ENCODE measurements at regions not wholly inside any gene's neighbourhood (a gene's known extent, or its start where the extent isn't known, plus 50 kb on each side); places are given as distances from the start of the nearest gene placed in this dataset.

DNA sequence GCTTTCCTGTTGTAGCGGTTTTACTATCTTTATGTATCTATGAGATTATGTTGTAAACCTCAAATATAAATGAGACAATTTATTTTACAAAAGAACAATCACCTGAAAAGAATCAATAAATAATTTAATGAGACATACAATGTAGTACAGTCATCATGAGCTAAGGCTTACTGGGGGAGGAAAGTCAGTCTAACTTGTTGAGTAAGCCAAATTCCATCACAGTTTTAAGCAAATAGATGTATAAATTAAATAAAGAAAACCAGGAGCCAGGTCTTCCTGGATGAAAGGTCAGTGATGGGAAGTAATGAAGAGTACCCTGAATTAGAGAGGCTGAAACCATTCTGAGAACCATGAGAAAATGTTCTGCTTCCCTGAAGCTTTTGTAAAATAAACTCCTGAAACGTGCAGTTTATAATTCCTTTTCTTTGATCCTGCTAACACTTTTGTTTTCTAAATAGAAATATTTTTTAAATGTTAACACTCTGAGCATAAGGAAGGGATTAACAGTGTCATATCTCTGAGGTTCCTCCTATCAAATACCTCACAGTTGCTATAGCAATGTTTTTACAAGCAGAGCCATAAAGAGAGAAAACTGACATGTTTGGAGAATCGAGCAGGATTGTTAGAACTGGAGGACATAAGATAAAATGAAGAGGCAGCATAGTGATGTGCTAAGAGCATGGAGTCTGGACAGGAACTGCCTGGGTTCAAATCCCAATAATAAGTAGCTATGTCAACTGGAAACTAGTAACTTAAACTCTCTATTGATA, 444.9 kb upstream of the FOXG1 start:
- H3K4me2 ChIP-seq (ENCODE audit: low read length): no peak overlapping the region
- H3K79me2 ChIP-seq (ENCODE audit: control insufficient read depth, low read length): no peaks in the 10 kb centered on the region
- H4K20me1 ChIP-seq (ENCODE audit: control insufficient read depth, insufficient read depth, low read depth, low read length): no peaks in the 10 kb centered on the region
- TF ChIP-seq EZH2phosphoT487 (IDR thresholded peaks at IDR 0.05; ENCODE audit: borderline replicate concordance, low read length): no peak
- no peak for TF ChIP-seq CTCF (IDR thresholded peaks at IDR 0.05; ENCODE audit: low read depth, low read length, poor library complexity, severe bottlenecking)
- H3K9me3 ChIP-seq (ENCODE audit: control insufficient read depth, insufficient read depth, low read length): no peaks in the 10 kb centered on the region
- no peaks in the 10 kb centered on the region for H3K4me1 ChIP-seq (ENCODE audit: control insufficient read depth, low read length)
- H3F3A ChIP-seq (ENCODE audit: control insufficient read depth, insufficient read depth): no peaks in the 10 kb centered on the region
- no peaks in the 10 kb centered on the region for H3K27me3 ChIP-seq (ENCODE audit: control insufficient read depth, low read length)
- H3K4me3 ChIP-seq (ENCODE audit: low read length): no peak overlapping the region
- no peak overlapping the region for H3K27ac ChIP-seq (ENCODE audit: low read depth, low read length)
- no peaks in the 10 kb centered on the region for H3K9me2 ChIP-seq (replicated peaks; ENCODE audit: control insufficient read depth, low read length)
- H3K36me3 ChIP-seq (ENCODE audit: control insufficient read depth, low read length): no peaks in the 10 kb centered on the region

DNA sequence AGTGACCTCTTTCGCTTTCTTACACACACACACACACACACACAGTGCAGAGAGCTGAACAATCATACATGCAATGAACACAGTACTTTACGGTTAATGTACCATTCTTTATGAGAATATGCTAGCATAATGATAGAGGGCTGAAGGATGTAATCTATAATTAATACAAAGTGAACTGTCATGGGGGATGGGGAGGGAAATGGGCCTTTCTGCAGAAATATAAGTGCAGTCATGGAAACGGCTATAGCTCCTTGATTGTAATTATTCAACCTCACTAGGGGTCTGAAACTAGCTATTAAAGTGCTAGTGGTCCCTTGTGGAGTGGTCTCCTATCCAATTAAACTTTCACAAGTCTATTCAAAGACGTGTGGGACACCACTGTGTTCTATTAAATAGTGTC, 443.2 kb upstream of the FOXG1 start:
- Histone ChIP-seq H3K79me2 (ENCODE audit: control insufficient read depth, low read length) (no peaks in the 10 kb centered on the region), H3K4me2 (ENCODE audit: low read length) (no peak overlapping the region), H4K20me1 (ENCODE audit: control insufficient read depth, insufficient read depth, low read depth, low read length) (no peaks in the 10 kb centered on the region), H3K4me1 (ENCODE audit: control insufficient read depth, low read length) (no peaks in the 10 kb centered on the region), H3K27me3 (ENCODE audit: control insufficient read depth, low read length) (no peaks in the 10 kb centered on the region), H3K4me3 (ENCODE audit: low read length) (no peak overlapping the region), H3K9me2 (replicated peaks; ENCODE audit: control insufficient read depth, low read length) (no peaks in the 10 kb centered on the region), H3K27ac (ENCODE audit: low read depth, low read length) (no peak overlapping the region), H3F3A (ENCODE audit: control insufficient read depth, insufficient read depth) (no peaks in the 10 kb centered on the region), H3K9me3 (ENCODE audit: control insufficient read depth, insufficient read depth, low read length) (no peaks in the 10 kb centered on the region), H3K36me3 (ENCODE audit: control insufficient read depth, low read length) (no peaks in the 10 kb centered on the region)
- TF ChIP-seq EZH2phosphoT487 (IDR thresholded peaks at IDR 0.05; ENCODE audit: borderline replicate concordance, low read length): no peak
- TF ChIP-seq CTCF (IDR thresholded peaks at IDR 0.05; ENCODE audit: low read depth, low read length, poor library complexity, severe bottlenecking): no peak

DNA sequence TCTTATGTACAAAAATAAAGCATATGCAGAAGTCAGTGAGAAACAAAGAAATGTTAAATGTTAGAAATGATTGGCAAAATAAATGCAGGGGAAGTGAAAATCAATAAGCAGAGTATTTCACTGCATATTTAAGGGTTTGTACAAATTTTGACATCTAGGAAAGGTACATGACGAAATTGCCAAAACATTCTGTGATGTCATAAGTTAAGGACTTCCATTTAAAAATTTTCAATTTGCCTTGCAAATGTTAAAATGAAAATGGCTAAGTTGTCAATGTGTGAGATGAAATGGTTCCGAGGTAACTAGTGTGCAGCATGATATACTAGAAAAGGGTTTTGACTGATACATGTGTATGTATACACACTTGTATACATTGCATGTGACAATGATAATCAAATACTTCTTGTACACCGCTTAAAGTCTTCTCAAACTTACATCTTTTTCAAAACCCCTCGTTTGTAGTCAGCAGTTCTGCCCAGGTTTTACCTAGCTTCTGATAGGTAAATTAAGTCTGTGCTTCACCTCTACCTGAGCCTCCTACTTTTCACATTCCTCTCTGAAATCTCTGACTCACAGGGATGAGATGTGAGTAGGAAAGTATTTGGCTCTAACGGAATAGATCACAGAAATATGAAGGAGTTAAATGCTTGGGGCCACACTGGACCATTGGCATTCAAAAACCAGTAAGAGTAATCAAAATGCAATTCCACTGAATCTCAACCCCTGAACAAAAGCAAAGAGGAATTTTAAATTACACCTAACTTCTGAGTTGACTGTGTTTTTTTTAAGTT, 442.4 kb upstream of the FOXG1 start:
- Histone ChIP-seq H3F3A (ENCODE audit: control insufficient read depth, insufficient read depth) (no peaks in the 10 kb centered on the region), H3K27ac (ENCODE audit: low read depth, low read length) (no peak overlapping the region), H3K36me3 (ENCODE audit: control insufficient read depth, low read length) (no peaks in the 10 kb centered on the region), H3K27me3 (ENCODE audit: control insufficient read depth, low read length) (no peaks in the 10 kb centered on the region), H3K4me2 (ENCODE audit: low read length) (no peak overlapping the region), H3K4me3 (ENCODE audit: low read length) (no peak overlapping the region), H3K79me2 (ENCODE audit: control insufficient read depth, low read length) (no peaks in the 10 kb centered on the region), H3K9me3 (ENCODE audit: control insufficient read depth, insufficient read depth, low read length) (no peaks in the 10 kb centered on the region), H4K20me1 (ENCODE audit: control insufficient read depth, insufficient read depth, low read depth, low read length) (no peaks in the 10 kb centered on the region), H3K4me1 (ENCODE audit: control insufficient read depth, low read length) (no peaks in the 10 kb centered on the region), H3K9me2 (replicated peaks; ENCODE audit: control insufficient read depth, low read length) (no peaks in the 10 kb centered on the region)
- no peak for TF ChIP-seq CTCF (IDR thresholded peaks at IDR 0.05; ENCODE audit: low read depth, low read length, poor library complexity, severe bottlenecking)
- TF ChIP-seq EZH2phosphoT487 (IDR thresholded peaks at IDR 0.05; ENCODE audit: borderline replicate concordance, low read length): no peak

Data from DOHH2 (cell line).